ENCODE measurements at regions not wholly inside any gene's neighbourhood (a gene's known extent, or its start where the extent isn't known, plus 50 kb on each side); places are given as distances from the start of the nearest gene placed in this dataset.

DNA sequence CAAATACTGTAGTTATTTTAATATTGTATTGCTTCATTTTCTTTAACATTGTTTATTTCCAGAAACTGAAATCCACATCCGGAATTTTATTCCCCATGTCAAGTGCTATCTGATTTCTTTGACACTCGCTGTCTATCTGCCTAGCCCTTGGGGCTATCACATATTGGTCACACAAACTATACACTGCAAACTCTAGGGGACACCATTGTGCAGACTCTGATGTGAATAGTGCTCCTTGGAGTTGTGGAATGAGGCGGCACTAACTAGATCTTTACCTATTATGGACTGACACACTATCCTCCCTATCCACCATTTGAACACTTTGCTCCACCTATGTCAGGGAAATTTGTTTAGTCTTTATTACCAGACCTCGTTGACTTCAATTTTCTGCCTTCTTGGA lies 534.5 kb downstream of the GLUD2 start:
- TF ChIP-seq CTCF (IDR thresholded peaks at IDR 0.05; ENCODE audit: low read depth, low read length, poor library complexity, severe bottlenecking) (no peak), EZH2phosphoT487 (IDR thresholded peaks at IDR 0.05; ENCODE audit: borderline replicate concordance, low read length) (no peak)
- H3K27ac ChIP-seq (ENCODE audit: low read depth, low read length) = no peak overlapping the region
- H4K20me1 ChIP-seq (ENCODE audit: control insufficient read depth, insufficient read depth, low read depth, low read length) = no peaks in the 10 kb centered on the region

DNA sequence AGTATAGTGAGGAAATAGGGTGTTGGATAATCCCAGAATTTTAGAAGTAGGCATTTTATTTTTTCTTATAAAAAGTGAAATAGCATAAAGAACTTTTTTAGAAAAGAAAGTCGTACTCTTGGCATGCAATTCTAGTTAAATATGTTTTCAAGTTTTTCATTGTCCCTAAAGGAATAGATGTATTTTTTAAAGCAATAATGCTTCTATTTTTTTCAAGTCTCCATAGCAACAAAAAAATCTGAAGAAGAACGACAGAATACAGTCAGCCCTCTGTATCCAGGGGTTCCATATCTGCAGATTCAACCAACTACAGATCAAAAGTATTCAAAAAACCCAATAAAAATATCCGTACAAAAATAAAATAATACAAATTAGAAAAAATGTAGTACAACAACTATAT lies 538.2 kb downstream of the GLUD2 start:
- no peaks in the 10 kb centered on the region for H4K20me1 ChIP-seq (ENCODE audit: control insufficient read depth, insufficient read depth, low read depth, low read length)
- TF ChIP-seq EZH2phosphoT487 (IDR thresholded peaks at IDR 0.05; ENCODE audit: borderline replicate concordance, low read length) (no peak), CTCF (IDR thresholded peaks at IDR 0.05; ENCODE audit: low read depth, low read length, poor library complexity, severe bottlenecking) (no peak)
- no peaks in the 10 kb centered on the region for H3K9me3 ChIP-seq (ENCODE audit: control insufficient read depth, insufficient read depth, low read length)

More for the DNA sequence above, 534.5 kb downstream of the GLUD2 start:
- Histone ChIP-seq H3K4me1 (ENCODE audit: control insufficient read depth, low read length) (peaks cover 9% of the 10 kb centered on the region; the same call in 1 of the 2 replicates), H3K9me3 (ENCODE audit: control insufficient read depth, insufficient read depth, low read length) (no peaks in the 10 kb centered on the region), H3K36me3 (ENCODE audit: control insufficient read depth, low read length) (no peaks in the 10 kb centered on the region), H3K79me2 (ENCODE audit: control insufficient read depth, low read length) (no peaks in the 10 kb centered on the region), H3K27me3 (ENCODE audit: control insufficient read depth, low read length) (no peaks in the 10 kb centered on the region), H3F3A (ENCODE audit: control insufficient read depth, insufficient read depth) (no peaks in the 10 kb centered on the region), H3K9me2 (replicated peaks; ENCODE audit: control insufficient read depth, low read length) (no peaks in the 10 kb centered on the region), H3K4me2 (ENCODE audit: low read length) (no peak overlapping the region), H3K4me3 (ENCODE audit: low read length) (no peak overlapping the region)

DNA sequence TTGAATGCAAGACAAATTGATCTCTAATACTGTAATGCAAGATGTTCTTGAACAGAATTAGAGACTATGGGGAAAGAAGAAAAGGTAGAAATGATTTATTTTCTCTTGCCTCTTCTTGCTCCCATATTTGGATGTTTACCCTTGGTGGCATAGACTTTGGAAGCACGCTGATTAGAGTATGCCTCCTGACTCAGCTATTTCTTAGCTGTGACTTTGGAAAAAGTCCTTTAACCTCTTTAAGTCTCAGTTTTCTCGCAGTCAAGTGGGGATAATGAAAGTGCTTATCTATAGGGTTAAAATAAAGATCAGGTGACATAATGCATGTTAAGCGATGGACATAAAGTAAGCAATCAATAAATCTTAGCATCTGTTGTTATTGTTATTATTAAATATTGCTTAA lies 545.5 kb downstream of the GLUD2 start:
- H3K4me1 ChIP-seq (ENCODE audit: control insufficient read depth, low read length) = no peaks in the 10 kb centered on the region

More for the DNA sequence above, 538.2 kb downstream of the GLUD2 start:
- Histone ChIP-seq H3K27me3 (ENCODE audit: control insufficient read depth, low read length) (no peaks in the 10 kb centered on the region), H3K27ac (ENCODE audit: low read depth, low read length) (no peak overlapping the region), H3K4me3 (ENCODE audit: low read length) (no peak overlapping the region), H3K79me2 (ENCODE audit: control insufficient read depth, low read length) (no peaks in the 10 kb centered on the region), H3F3A (ENCODE audit: control insufficient read depth, insufficient read depth) (no peaks in the 10 kb centered on the region), H3K4me1 (ENCODE audit: control insufficient read depth, low read length) (no peaks in the 10 kb centered on the region), H3K36me3 (ENCODE audit: control insufficient read depth, low read length) (no peaks in the 10 kb centered on the region), H3K9me2 (replicated peaks; ENCODE audit: control insufficient read depth, low read length) (no peaks in the 10 kb centered on the region), H3K4me2 (ENCODE audit: low read length) (no peak overlapping the region)

More for the DNA sequence above, 545.5 kb downstream of the GLUD2 start:
- Histone ChIP-seq H3K9me2 (replicated peaks; ENCODE audit: control insufficient read depth, low read length) (no peaks in the 10 kb centered on the region), H3K27me3 (ENCODE audit: control insufficient read depth, low read length) (no peaks in the 10 kb centered on the region), H3K9me3 (ENCODE audit: control insufficient read depth, insufficient read depth, low read length) (no peaks in the 10 kb centered on the region), H4K20me1 (ENCODE audit: control insufficient read depth, insufficient read depth, low read depth, low read length) (no peaks in the 10 kb centered on the region), H3K4me3 (ENCODE audit: low read length) (no peak overlapping the region), H3K27ac (ENCODE audit: low read depth, low read length) (no peak overlapping the region), H3K36me3 (ENCODE audit: control insufficient read depth, low read length) (no peaks in the 10 kb centered on the region), H3K79me2 (ENCODE audit: control insufficient read depth, low read length) (no peaks in the 10 kb centered on the region), H3F3A (ENCODE audit: control insufficient read depth, insufficient read depth) (no peaks in the 10 kb centered on the region), H3K4me2 (ENCODE audit: low read length) (no peak overlapping the region)
- TF ChIP-seq CTCF (IDR thresholded peaks at IDR 0.05; ENCODE audit: low read depth, low read length, poor library complexity, severe bottlenecking) (no peak), EZH2phosphoT487 (IDR thresholded peaks at IDR 0.05; ENCODE audit: borderline replicate concordance, low read length) (no peak)
